HG02973 (cell line): ENCODE measurements at regions not wholly inside any gene's neighbourhood (a gene's known extent, or its start where the extent isn't known, plus 50 kb on each side); places are given as distances from the start of the nearest gene placed in this dataset.
"Not testable (repeated sequence)": the region's sequence is repeated elsewhere in the genome, so short reads cannot be mapped to it uniquely, and the experiment has no call there.

ENCODE experiments used
- ATAC-seq: cut with Tn5 transposase; IDR thresholded peaks from one replicate; pipeline ENCODE4 v1.9.1; 2021; ENCODE audit warnings: moderate library complexity; ENCODE audit not compliant: unreplicated experiment

GRCh38 chr6:40705354-40705753, 118.2 kb upstream of the LRFN2 start:
- ATAC-seq, result no peak

GRCh38 chr6:40701352-40702007, 114.3 kb upstream of the LRFN2 start:
- ATAC-seq, result no peak

- no peak for ATAC-seq
Observed at GRCh38 chr6:40700006-40700580, 112.9 kb upstream of the LRFN2 start.

GRCh38 chr6:40695750-40696415, 108.7 kb upstream of the LRFN2 start:
- ATAC-seq, result no peak

- ATAC-seq, result no peak
Observed at GRCh38 chr6:40695114-40695513, 108.0 kb upstream of the LRFN2 start.

- no peak for ATAC-seq
Observed at GRCh38 chr6:40693768-40694167, 106.6 kb upstream of the LRFN2 start.

GRCh38 chr6:40692337-40692736, 105.2 kb upstream of the LRFN2 start:
- no peak for ATAC-seq

- ATAC-seq, result no peak
Observed at GRCh38 chr6:40689185-40689584, 102.0 kb upstream of the LRFN2 start.

- ATAC-seq, result no peak
Observed at GRCh38 chr6:40688214-40688761, 101.1 kb upstream of the LRFN2 start.

- ATAC-seq, result no peak
Observed at GRCh38 chr6:40685862-40686261, 98.7 kb upstream of the LRFN2 start.

GRCh38 chr6:40681622-40682021, 94.5 kb upstream of the LRFN2 start:
- no peak for ATAC-seq

- no peak for ATAC-seq
Observed at GRCh38 chr6:40678941-40679340, 91.8 kb upstream of the LRFN2 start.

GRCh38 chr6:40674170-40674569, 87.0 kb upstream of the LRFN2 start:
- no peak for ATAC-seq

- no peak for ATAC-seq
Observed at GRCh38 chr6:40672087-40672486, 84.9 kb upstream of the LRFN2 start.

GRCh38 chr6:40671694-40672050, 84.5 kb upstream of the LRFN2 start:
- ATAC-seq, result no peak

- no peak for ATAC-seq
Observed at GRCh38 chr6:40671001-40671693, 84.0 kb upstream of the LRFN2 start.

- ATAC-seq, result no peak
Observed at GRCh38 chr6:40669343-40669742, 82.2 kb upstream of the LRFN2 start.

- no peak for ATAC-seq
Observed at GRCh38 chr6:40668203-40668602, 81.0 kb upstream of the LRFN2 start.

GRCh38 chr6:40666530-40666929, 79.4 kb upstream of the LRFN2 start:
- no peak for ATAC-seq

GRCh38 chr6:40661726-40662125, 74.6 kb upstream of the LRFN2 start:
- ATAC-seq, result no peak

- ATAC-seq, result not testable (repeated sequence)
Observed at GRCh38 chr6:40656772-40657171, 69.6 kb upstream of the LRFN2 start.

- no peak for ATAC-seq
Observed at GRCh38 chr6:40654828-40655227, 67.7 kb upstream of the LRFN2 start.
